Skeletal muscle satellite cell (primary cell): ENCODE measurements at regions not wholly inside any gene's neighbourhood (a gene's known extent, or its start where the extent isn't known, plus 50 kb on each side); places are given as distances from the start of the nearest gene placed in this dataset.

Experiments used
- H3K27me3 ChIP-seq: 2 replicates; pipeline ENCODE4 v1.7.0; 2013; ENCODE audit warnings: low read length; ENCODE audit not compliant: control insufficient read depth, insufficient read depth
- H3K36me3 ChIP-seq: 2 replicates; pipeline ENCODE4 v1.7.0; 2013; ENCODE audit warnings: mild to moderate bottlenecking, control low read depth, low read length; ENCODE audit not compliant: insufficient read depth
- H3K4me1 ChIP-seq: 2 replicates; pipeline ENCODE4 v1.7.0; 2013; ENCODE audit warnings: low read length; ENCODE audit not compliant: control insufficient read depth, insufficient read depth
- H3K4me2 ChIP-seq: 2 replicates; pipeline ENCODE4 v1.7.0; 2013; ENCODE audit warnings: mild to moderate bottlenecking, low read length
- H3K4me3 ChIP-seq: 2 replicates; pipeline ENCODE4 v1.7.0; 2013; ENCODE audit warnings: low read length
- H3K9ac ChIP-seq: 2 replicates; pipeline ENCODE4 v1.7.0; 2013; ENCODE audit warnings: mild to moderate bottlenecking, low read depth, low read length, moderate library complexity
- H3K9me3 ChIP-seq: replicated peaks from 2 replicates; pipeline ENCODE4 v1.7.0; 2013; ENCODE audit warnings: mild to moderate bottlenecking, control low read depth, low read length

DNA sequence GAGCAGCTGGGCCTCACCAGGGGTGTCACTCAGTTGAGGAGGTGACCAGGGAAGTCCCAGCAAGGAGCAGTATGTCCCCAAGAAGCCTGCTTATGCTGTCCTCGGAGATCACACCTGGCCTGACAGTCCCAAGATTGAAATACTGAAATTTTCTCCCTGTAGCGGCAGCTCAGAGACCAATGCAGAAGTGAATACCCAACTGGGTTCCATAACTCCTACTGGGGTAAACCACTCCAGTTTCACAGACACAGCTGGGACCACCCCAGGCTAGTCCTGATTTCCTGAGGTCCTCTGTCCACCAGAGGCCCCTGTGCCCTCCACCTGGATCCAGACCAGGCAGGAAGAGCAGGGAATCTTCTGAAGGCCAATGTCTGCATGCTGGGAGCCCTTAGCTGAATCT, 298.1 kb downstream of the ZEB1 start:
- no peak overlapping the region for H3K9ac ChIP-seq
- H3K4me3 ChIP-seq = no peak overlapping the region
- no peaks in the 10 kb centered on the region for H3K27me3 ChIP-seq
- no peaks in the 10 kb centered on the region for H3K36me3 ChIP-seq
- H3K4me2 ChIP-seq = no peak overlapping the region
- H3K9me3 ChIP-seq = no peaks in the 10 kb centered on the region
- peaks cover 31% of the 10 kb centered on the region for H3K4me1 ChIP-seq

GRCh38 chr10:31615129-31615528, 296.1 kb downstream of the ZEB1 start:
- H3K4me3 ChIP-seq = no peak overlapping the region
- no peak overlapping the region for H3K4me2 ChIP-seq
- H3K27me3 ChIP-seq = no peaks in the 10 kb centered on the region
- H3K36me3 ChIP-seq = no peaks in the 10 kb centered on the region
- H3K4me1 ChIP-seq = peaks cover 21% of the 10 kb centered on the region
- no peak overlapping the region for H3K9ac ChIP-seq
- no peaks in the 10 kb centered on the region for H3K9me3 ChIP-seq

DNA sequence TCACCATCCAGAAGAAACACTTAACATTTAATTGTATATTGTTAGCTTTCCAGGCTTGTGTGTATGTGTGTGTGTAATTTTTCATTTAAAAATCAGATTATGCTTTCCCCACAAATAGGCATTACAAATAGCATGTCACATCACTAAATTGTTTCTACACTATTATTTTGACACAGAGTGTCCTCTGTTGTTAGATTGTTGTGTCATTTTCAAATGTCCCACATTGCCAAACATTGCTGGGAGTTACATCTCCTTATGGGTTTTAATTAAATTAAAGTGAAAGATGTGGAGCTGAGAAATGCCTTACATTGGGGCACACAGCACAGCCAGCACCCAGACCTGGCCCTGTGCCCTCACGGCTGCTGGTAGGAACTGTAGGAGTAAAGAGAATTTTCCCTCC, 295.6 kb downstream of the ZEB1 start:
- Histone ChIP-seq H3K36me3 (no peaks in the 10 kb centered on the region), H3K4me3 (no peak overlapping the region), H3K27me3 (no peaks in the 10 kb centered on the region), H3K9ac (no peak overlapping the region), H3K9me3 (no peaks in the 10 kb centered on the region), H3K4me1 (peaks cover 15% of the 10 kb centered on the region), H3K4me2 (no peak overlapping the region)

GRCh38 chr10:31612082-31612481, 293.1 kb downstream of the ZEB1 start:
- Histone ChIP-seq H3K4me3 (no peak overlapping the region), H3K4me1 (no peaks in the 10 kb centered on the region), H3K9ac (no peak overlapping the region), H3K27me3 (no peaks in the 10 kb centered on the region), H3K36me3 (no peaks in the 10 kb centered on the region), H3K4me2 (no peak overlapping the region), H3K9me3 (no peaks in the 10 kb centered on the region)

DNA sequence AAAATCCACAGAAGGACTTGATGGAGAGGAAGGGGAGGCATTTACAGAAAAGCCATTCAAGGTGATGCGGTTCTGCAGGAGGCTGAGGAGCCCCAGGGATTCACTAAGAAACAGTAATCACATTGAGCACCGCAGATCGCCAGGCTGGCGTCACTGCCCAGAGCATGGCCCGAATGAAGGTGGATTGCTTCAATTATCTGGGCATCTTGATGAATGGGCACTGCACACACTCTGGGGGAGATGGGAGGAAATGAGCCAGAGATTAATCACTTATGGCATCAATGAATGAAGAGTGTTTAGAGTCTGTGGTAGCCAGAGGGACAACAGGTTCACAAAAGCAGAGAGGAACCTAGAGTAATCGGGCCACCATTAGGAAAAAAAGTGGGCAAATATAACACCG, 292.1 kb downstream of the ZEB1 start:
- Histone ChIP-seq H3K36me3 (no peaks in the 10 kb centered on the region), H3K4me3 (no peak overlapping the region), H3K27me3 (no peaks in the 10 kb centered on the region)

DNA sequence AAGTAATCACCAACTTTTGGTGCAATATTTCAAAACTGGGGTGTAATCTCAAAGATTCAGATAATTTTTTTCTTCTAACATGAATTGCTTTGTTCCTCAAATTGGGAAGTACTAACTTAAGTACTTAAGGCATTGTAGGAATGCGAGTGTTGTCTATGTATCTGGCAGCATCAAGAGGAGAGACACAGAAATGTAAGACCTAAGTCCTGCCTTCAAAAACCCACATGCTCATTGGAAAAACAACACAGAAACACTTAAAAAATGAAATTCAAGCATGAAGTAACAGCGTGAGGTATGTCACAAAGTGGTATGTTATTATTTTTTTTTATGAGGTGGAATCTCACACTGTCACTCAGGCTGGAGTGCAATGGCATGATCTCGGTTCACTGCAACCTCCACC, 288.5 kb downstream of the ZEB1 start:
- no peaks in the 10 kb centered on the region for H3K36me3 ChIP-seq
- no peak overlapping the region for H3K4me2 ChIP-seq
- peaks cover 17% of the 10 kb centered on the region for H3K4me1 ChIP-seq
- no peaks in the 10 kb centered on the region for H3K9me3 ChIP-seq
- H3K27me3 ChIP-seq = no peaks in the 10 kb centered on the region
- no peak overlapping the region for H3K4me3 ChIP-seq
- no peak overlapping the region for H3K9ac ChIP-seq

More for the DNA sequence above, 292.1 kb downstream of the ZEB1 start:
- H3K4me1 ChIP-seq = no peaks in the 10 kb centered on the region
- no peak overlapping the region for H3K9ac ChIP-seq
- H3K9me3 ChIP-seq = no peaks in the 10 kb centered on the region
- H3K4me2 ChIP-seq = no peak overlapping the region

GRCh38 chr10:31606841-31607240, 287.8 kb downstream of the ZEB1 start:
- H3K36me3 ChIP-seq = no peaks in the 10 kb centered on the region
- H3K4me1 ChIP-seq = peaks cover 21% of the 10 kb centered on the region
- H3K27me3 ChIP-seq = no peaks in the 10 kb centered on the region
- no peak overlapping the region for H3K9ac ChIP-seq
- H3K4me3 ChIP-seq = no peak overlapping the region
- H3K4me2 ChIP-seq = no peak overlapping the region
- H3K9me3 ChIP-seq = no peaks in the 10 kb centered on the region

GRCh38 chr10:31605861-31606525, 287.0 kb downstream of the ZEB1 start:
- no peak overlapping the region for H3K9ac ChIP-seq
- H3K27me3 ChIP-seq = no peaks in the 10 kb centered on the region

GRCh38 chr10:31605426-31605825, 286.4 kb downstream of the ZEB1 start:
- Histone ChIP-seq H3K4me3 (no peak overlapping the region), H3K27me3 (no peaks in the 10 kb centered on the region), H3K9ac (no peak overlapping the region), H3K36me3 (no peaks in the 10 kb centered on the region), H3K4me1 (peaks cover 21% of the 10 kb centered on the region), H3K4me2 (no peak overlapping the region), H3K9me3 (no peaks in the 10 kb centered on the region)

More at GRCh38 chr10:31605861-31606525, 287.0 kb downstream of the ZEB1 start:
- Histone ChIP-seq H3K4me3 (no peak overlapping the region), H3K4me2 (no peak overlapping the region), H3K4me1 (peaks cover 21% of the 10 kb centered on the region), H3K36me3 (no peaks in the 10 kb centered on the region), H3K9me3 (no peaks in the 10 kb centered on the region)

GRCh38 chr10:31604646-31605170, 285.7 kb downstream of the ZEB1 start:
- Histone ChIP-seq H3K9me3 (no peaks in the 10 kb centered on the region), H3K9ac (no peak overlapping the region), H3K27me3 (no peaks in the 10 kb centered on the region), H3K4me3 (no peak overlapping the region), H3K4me2 (peak overlapping the region; percentile 96), H3K4me1 (peaks cover 21% of the 10 kb centered on the region), H3K36me3 (no peaks in the 10 kb centered on the region)

GRCh38 chr10:31604096-31604495, 285.1 kb downstream of the ZEB1 start:
- Histone ChIP-seq H3K4me2 (peak overlapping the region; percentile 96), H3K4me3 (peak overlapping the region; percentile 86), H3K9ac (peak overlapping the region; percentile 85), H3K27me3 (no peaks in the 10 kb centered on the region), H3K9me3 (no peaks in the 10 kb centered on the region), H3K4me1 (peaks cover 21% of the 10 kb centered on the region), H3K36me3 (no peaks in the 10 kb centered on the region)
